GM21717 (cell line): ENCODE measurements at regions not wholly inside any gene's neighbourhood (a gene's known extent, or its start where the extent isn't known, plus 50 kb on each side); places are given as distances from the start of the nearest gene placed in this dataset.

Experiments used
- ATAC-seq: cut with Tn5 transposase; IDR thresholded peaks from one replicate; pipeline ENCODE4 v1.9.1; 2021; ENCODE audit warnings: mild to moderate bottlenecking, moderate library complexity; ENCODE audit not compliant: unreplicated experiment

DNA sequence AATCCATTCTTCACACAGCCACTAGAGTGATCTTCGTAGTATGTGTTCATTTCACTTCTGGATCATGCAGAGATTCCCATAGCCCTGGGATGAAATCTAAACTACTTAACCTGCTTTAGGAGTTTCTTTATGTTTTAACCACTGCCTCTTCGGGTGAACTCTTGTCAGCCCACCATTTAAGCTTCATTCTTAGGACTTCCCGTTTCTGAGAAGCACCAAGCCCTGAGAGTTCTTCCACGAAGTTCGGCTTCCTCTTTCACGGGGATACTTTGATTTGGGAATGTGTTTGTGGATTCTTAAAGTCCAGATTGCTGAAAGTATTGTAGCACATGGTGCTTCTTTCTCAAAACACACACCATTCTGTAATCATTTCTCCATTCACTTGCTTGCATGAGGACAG lies 205.0 kb downstream of the UBE2E3 start:
- ATAC-seq, result no peak

GRCh38 chr2:181185948-181186347 lies 205.5 kb downstream of the UBE2E3 start:
- no peak for ATAC-seq

- no peak for ATAC-seq
Observed at GRCh38 chr2:181188605-181189004, 208.2 kb downstream of the UBE2E3 start.

- no peak for ATAC-seq
Observed at GRCh38 chr2:181189951-181190350, 209.5 kb downstream of the UBE2E3 start.

DNA sequence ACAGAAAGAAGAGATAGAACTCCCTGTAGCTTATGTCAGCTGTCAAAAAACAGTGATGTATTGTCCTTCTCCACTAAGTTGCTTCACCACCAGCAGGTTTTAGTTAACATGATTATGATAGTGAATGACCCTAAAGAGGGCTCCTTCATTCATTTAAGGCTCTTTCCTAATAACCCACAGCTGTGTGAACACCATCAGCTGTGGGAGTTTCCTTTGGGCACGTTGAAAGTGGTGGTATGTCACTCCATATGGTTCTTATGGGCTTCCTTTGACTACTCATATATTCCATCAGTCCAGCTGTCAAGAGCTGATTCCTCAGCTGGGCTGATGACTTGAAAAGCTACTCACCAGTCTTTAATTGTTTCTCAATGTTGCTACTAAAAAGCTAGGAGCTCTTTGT lies 210.3 kb downstream of the UBE2E3 start:
- ATAC-seq, result no peak

- ATAC-seq, result no peak
Observed at GRCh38 chr2:181193550-181193949, 213.1 kb downstream of the UBE2E3 start.

- ATAC-seq, result no peak
Observed at GRCh38 chr2:181196401-181196800, 216.0 kb downstream of the UBE2E3 start.

DNA sequence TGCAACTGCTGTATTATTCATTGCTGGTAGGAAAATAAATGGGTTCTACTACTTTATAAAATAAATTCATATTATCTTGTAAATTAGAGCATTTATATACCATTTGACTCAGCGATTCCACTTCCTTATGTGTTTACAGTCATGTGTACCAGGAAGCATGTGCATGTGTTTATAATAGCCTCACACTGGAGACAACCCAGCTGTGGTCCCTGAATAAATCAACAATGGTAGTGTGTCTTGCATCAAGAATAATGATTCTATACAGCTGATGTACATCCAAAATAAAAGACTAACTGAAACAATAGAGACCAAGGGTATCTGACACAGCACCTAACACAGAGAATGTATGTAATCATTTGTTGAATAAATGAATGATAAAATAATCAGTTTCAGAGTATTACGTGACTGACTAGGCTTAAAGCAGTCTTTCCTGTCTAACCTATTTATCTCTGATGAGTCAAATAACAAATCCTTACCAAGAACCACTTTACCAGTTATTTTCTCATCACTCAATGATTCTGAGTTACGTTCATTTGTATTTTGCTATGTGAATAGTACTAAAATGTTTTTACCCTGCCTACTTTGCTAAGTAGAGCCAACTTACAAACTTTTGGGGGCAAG lies 216.8 kb downstream of the UBE2E3 start:
- no peak for ATAC-seq

GRCh38 chr2:181198183-181198864 lies 217.9 kb downstream of the UBE2E3 start:
- no peak for ATAC-seq

GRCh38 chr2:181203412-181203811 lies 223.0 kb downstream of the UBE2E3 start:
- ATAC-seq, result no peak

GRCh38 chr2:181203916-181204315 lies 223.5 kb downstream of the UBE2E3 start:
- ATAC-seq, result no peak

DNA sequence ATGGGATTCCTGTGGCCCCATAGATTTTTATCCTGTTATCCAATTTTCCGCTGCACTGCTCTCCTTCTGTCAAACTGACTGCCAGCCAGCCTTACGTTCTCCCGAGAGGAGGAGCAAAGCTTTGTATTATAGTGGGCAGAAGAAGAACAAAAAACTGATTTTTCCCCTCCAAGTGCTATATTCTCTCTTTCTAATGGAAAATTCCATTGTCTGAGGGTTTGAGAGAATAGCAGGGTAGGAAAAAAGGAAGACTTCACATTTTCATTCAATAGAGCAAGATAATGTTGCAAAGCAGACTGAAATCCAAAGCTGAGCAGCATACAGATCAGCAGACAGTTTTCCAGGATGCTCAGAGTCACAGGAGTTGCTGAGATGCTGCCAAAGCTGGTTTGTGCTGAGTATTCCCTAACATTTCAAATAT lies 238.0 kb downstream of the UBE2E3 start:
- no peak for ATAC-seq

DNA sequence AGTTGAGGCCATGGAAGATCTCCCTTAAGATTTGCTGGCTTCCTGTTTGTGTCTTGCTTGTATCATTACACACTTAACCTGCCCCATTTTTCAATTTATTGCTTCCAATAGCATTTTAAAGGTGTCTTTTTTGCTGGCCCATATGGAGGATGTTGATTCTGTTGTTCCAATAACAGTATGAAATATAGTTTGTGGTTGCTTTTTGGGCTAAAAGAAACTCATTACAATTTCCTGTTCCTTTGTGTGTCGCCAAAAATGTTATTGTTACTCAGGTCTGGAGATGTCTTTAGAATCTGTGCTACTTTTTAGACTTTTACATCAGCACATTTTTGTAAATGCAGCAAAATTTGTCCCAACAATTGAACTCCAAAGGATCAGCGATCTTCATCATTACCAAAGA lies 234.0 kb upstream of the ITGA4 start:
- ATAC-seq, result no peak

- no peak for ATAC-seq
Observed at GRCh38 chr2:181224866-181225265, 232.3 kb upstream of the ITGA4 start.

- no peak for ATAC-seq
Observed at GRCh38 chr2:181228661-181229060, 228.5 kb upstream of the ITGA4 start.

DNA sequence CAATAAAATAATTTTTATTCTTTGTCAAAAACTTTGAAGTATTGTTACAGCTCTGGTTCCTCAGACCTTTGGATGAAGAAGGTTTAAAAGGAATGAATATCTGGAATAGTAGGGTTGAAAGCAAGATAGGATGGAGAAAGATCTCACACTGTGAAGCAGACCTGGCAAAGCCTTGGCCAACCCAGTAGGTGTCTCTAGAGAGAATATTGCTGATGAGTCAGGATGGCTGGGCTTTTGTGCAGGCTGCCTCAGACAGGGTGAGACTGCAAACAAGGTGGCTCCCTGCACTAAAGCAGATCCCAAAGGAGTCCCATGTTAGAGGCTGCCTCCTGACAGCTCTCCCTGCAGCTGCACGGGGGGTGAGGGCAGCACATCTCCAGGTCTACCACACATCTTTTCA lies 226.0 kb upstream of the ITGA4 start:
- no peak for ATAC-seq

DNA sequence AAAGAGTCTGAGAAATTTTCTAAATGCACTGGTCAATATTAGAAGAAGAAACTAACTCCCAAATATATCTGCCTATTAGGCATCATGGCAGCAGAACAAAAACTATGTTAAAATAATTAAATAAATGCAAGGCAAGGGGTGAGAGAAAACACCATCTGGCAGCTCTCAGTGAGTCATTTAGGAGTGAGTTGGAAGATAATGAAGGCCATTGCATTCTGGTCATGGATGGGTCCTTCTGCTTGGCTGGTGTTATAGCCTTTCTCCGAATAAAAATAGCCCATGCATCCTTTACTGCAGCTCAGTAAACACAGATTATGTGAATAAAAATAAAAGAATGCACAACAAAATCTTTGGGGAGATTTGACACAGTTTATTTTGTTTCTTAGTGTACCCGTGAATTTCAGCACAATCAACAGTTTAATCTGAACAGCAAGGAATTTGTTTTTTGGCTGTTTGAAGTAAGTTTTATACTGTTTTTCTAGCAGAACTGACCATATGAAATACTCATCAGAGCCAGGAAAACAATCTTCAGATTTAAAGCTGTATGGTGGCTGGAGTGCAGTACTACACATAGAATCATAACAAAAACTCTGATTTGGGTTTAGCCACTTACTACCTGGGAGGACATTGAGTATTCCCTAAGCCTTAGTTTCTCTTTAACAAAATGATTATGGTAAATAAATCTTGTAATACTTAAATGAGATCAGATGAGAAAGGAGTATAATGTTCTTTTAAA lies 225.1 kb upstream of the ITGA4 start:
- no peak for ATAC-seq

- no peak for ATAC-seq
Observed at GRCh38 chr2:181234487-181234891, 222.7 kb upstream of the ITGA4 start.

DNA sequence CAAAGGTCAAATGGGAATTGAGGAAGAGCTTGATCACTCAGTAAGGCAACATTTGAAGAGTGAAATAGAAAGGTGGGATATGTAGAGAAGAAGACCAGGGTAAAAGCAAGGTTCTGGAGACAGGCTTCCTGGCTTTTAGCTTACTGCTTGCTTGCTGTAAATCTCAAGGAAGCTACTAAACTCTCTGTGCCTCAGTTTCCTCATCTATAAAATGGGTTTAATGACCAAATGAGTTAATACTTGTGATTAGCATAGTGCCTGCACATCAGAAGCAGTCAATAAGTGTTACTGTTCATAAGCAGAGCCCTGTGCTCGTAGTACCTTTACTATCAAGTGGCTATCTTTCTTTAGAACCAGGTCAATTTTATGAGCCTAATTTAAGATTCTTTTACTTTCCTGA lies 222.2 kb upstream of the ITGA4 start:
- ATAC-seq, result no peak

DNA sequence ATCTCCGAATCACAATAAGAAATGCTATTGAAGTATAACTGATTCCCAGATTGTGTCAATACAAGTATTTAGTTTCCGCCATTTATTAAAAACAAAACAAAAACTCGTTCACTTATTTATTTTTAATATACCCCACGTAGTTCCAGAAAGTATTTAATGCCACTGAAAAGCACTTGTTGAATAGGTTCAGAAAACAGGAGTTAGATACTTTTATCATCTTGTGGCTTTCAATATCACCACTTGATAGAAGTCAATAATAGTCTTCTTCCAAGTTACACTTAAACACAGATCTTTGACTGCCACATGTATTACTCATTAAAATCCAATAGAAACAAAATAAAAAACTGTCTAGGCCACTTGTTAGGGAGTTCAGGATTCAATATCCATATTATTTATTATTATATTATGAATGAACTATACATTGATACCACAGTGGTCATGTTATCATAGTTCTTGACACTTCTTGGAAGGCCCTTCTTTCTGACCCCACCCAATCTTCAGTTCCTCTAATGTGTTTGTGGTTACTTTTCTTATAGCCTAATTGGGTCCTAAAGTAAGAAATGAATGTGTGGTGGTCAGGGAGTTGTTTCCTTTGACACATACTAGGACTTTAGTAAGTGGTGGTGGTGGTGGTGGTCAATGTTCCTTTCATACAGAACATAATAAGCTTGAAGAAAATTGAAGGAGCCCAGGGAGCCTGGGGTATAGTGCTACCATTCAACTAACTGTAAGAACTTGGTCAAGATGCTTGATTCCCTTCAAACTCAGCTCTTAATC lies 221.3 kb upstream of the ITGA4 start:
- peak; percentile 95 for ATAC-seq

- ATAC-seq, result no peak
Observed at GRCh38 chr2:181239201-181239799, 217.9 kb upstream of the ITGA4 start.
